ENCODE measurements at regions not wholly inside any gene's neighbourhood (a gene's known extent, or its start where the extent isn't known, plus 50 kb on each side); places are given as distances from the start of the nearest gene placed in this dataset.

GRCh38 chr12:14086838-14087237 is 105.4 kb upstream of the GRIN2B start (continued):
- TF ChIP-seq ZSCAN18 (CRISPR knock-in tag; IDR thresholded peaks at IDR 0.05) (no peak), PRDM15 (CRISPR knock-in tag; IDR thresholded peaks at IDR 0.05) (no peak), ZNF121 (CRISPR knock-in tag; IDR thresholded peaks at IDR 0.05) (no peak)

GRCh38 chr12:14099994-14100393 is 118.6 kb upstream of the GRIN2B start:
- Mint-ChIP-seq H3K36me3 (peaks cover 16% of the 10 kb centered on the region), H3K4me3 (no peak overlapping the region), H3K9me3 (peaks cover 48% of the 10 kb centered on the region), H3K27me3 (ENCODE audit: low read depth) (peaks cover 4% of the 10 kb centered on the region; the same call in 1 of the 2 replicates), H3K27ac (no peak overlapping the region), H3K4me1 (no peaks in the 10 kb centered on the region)
- ChIA-PET POLR2A (no interaction called here), CTCF (interaction anchor here (0.7 to 1.1 kb wide), 2 partner anchors 12 to 38 kb away, joined by 3 to 4 read pairs; no protein-coding TSS in a partner anchor)
- ATAC-seq (no peak), DNase-seq (ENCODE audit: low spot score) (no peak)
- TF ChIP-seq E2F4 (CRISPR knock-in tag; IDR thresholded peaks at IDR 0.05; ENCODE audit: borderline replicate concordance, low read depth) = no peak
- TF ChIP-seq GTF2I (CRISPR knock-in tag; conservative IDR thresholded peaks at IDR 0.05) = no peak
- TF ChIP-seq NFE2L1 (CRISPR knock-in tag; IDR thresholded peaks at IDR 0.05) = no peak
- TF ChIP-seq ZNF396 (CRISPR knock-in tag; IDR thresholded peaks at IDR 0.05; ENCODE audit: borderline replicate concordance) = no peak
- no peak for TF ChIP-seq USF1 (CRISPR knock-in tag; IDR thresholded peaks at IDR 0.05)
- TF ChIP-seq IRF1 (CRISPR knock-in tag; IDR thresholded peaks at IDR 0.05) = no peak
- no peak for TF ChIP-seq ELF4 (CRISPR knock-in tag; IDR thresholded peaks at IDR 0.05; ENCODE audit: low read depth)
- no peak for TF ChIP-seq HMGXB4 (CRISPR knock-in tag; IDR thresholded peaks at IDR 0.05)
- no peak for TF ChIP-seq NR3C1 (CRISPR knock-in tag; conservative IDR thresholded peaks at IDR 0.05; ENCODE audit: low read depth)
- no peak for TF ChIP-seq GRHL2 (CRISPR knock-in tag; IDR thresholded peaks at IDR 0.05; ENCODE audit: insufficient replicate concordance, severe bottlenecking)
- no peak for TF ChIP-seq ZNF532 (CRISPR knock-in tag; IDR thresholded peaks at IDR 0.05; ENCODE audit: borderline replicate concordance)
- no peak for TF ChIP-seq ZNF416 (CRISPR knock-in tag; IDR thresholded peaks at IDR 0.05)
- TF ChIP-seq ZNF138 (CRISPR knock-in tag; conservative IDR thresholded peaks at IDR 0.05) = no peak
- no peak for TF ChIP-seq CTCF (IDR thresholded peaks at IDR 0.05)
- no peak for TF ChIP-seq KAT7 (CRISPR knock-in tag; IDR thresholded peaks at IDR 0.05; ENCODE audit: borderline replicate concordance)
- TF ChIP-seq IRF2 (CRISPR knock-in tag; IDR thresholded peaks at IDR 0.05; ENCODE audit: borderline replicate concordance, low read depth) = no peak
- no peak for TF ChIP-seq ZNF263 (CRISPR knock-in tag; IDR thresholded peaks at IDR 0.05; ENCODE audit: low read depth)
- TF ChIP-seq RELA (CRISPR knock-in tag; IDR thresholded peaks at IDR 0.05; ENCODE audit: borderline replicate concordance) = no peak
